GM18873 (cell line): ENCODE measurements at regions not wholly inside any gene's neighbourhood (a gene's known extent, or its start where the extent isn't known, plus 50 kb on each side); places are given as distances from the start of the nearest gene placed in this dataset.
A peak's percentile ranks its signal among the peaks of the same experiment; 100 is the strongest.

Experiments
- ATAC-seq: cut with Tn5 transposase; IDR thresholded peaks from one replicate; pipeline ENCODE4 v1.9.1; 2021; ENCODE audit warnings: mild to moderate bottlenecking, moderate library complexity, moderate number of reproducible peaks; ENCODE audit not compliant: unreplicated experiment, low FRiP score

- ATAC-seq: peak; percentile 83
These were observed 103.6 kb upstream of the BCOR start for GRCh38 chrX:40201329-40201885.

DNA sequence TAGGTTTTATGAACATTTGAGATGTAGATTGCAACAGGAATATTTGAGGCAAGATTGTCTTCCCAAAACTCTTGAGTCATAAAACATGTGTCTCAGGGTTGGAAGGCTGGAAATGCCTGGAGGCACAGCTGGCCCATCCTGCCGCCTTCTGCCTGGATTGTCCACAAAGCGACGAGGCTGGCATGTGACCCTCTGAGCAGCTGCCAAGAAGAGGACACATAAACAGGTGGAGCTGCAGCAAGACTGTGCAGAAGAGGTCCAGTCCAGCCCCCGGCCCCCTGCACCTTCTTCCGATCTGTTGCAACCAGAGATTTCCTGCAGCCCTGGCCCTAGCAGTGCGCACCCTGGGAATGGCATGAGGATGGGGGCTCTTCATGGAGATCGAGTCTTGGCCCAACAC, 101.9 kb upstream of the BCOR start:
- no peak for ATAC-seq

DNA sequence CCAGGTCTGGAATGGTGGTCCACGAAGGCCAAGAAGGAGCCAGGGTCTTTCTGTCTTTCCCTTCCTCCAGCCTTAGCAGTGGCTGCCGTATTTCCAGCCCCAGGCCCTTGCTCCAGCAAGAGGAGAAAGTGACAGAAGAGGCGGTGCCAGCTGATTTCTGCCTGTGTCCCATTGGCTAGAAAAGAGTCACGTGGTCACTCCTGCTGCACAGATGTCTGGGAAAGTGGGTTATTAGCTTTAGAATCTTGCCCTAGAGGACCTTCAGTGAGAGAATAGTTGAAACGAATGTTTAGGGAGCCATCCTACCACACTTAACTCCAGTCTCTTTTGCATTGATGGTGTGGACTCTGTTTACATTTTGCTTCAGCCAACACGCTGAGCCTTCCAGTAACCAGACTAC, 99.3 kb upstream of the BCOR start:
- ATAC-seq: no peak

- ATAC-seq: no peak
These were observed 97.6 kb upstream of the BCOR start for GRCh38 chrX:40195368-40195767.

- ATAC-seq: no peak
These were observed 94.4 kb upstream of the BCOR start for GRCh38 chrX:40192196-40192595.

DNA sequence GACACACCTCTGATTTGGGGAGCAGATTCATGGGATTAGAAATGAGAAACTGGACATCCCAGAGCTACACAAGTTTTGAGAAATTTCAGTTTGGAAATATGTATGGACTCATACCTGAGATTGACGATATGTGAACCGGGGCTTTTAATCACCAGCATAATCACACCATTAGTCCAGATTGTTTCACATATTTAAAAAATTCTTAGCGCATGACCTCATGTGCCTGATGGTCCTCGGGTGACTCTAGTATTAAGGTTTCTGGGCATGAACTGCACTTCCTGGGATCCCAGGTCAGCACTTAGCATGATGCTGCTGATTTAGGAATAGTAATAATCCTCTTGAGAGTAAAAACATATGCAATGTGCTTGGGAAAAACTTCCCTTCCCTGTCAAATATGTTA, 91.9 kb upstream of the BCOR start:
- ATAC-seq: no peak

DNA sequence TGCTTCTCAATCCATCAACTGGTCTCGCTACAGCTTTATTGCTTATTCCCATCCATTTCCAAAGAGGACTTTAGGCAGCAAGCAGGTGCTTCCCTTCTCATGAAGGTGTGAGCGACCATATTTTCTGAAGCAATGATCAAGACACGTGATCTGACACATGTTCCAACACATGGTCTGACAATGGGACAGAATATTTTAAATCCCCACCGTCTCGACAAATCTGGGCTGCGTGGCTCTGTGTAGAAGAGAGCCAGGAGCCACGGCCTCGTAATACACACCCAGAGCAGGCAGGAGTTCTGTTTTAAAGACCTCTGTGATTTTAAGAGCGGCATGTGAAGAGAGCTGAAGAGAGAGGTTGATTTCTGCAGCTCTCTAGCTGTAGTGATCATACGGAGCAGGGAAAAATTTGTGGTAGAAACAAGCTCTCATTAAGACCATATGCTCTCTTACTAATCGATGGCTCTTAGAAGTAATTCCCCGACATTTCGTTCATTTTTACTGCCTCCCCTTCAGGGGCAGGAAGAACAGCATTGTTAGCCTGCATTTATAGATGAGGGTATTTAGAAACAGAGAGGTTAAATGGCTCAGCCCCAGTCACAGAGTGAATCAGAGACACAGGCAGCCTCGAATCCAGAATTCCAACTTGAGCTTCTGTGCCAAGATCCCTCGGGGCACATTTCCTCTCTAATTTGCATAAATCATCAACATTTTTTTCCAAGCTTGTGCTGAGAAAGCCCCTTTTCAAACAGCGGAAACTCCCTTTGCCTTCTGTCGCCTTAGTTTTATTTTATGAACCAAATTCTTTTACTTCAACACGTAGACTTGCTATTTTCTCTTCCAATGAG, 91.0 kb upstream of the BCOR start:
- no peak for ATAC-seq

- ATAC-seq: no peak
These were observed 87.2 kb upstream of the BCOR start for GRCh38 chrX:40184968-40185367.

DNA sequence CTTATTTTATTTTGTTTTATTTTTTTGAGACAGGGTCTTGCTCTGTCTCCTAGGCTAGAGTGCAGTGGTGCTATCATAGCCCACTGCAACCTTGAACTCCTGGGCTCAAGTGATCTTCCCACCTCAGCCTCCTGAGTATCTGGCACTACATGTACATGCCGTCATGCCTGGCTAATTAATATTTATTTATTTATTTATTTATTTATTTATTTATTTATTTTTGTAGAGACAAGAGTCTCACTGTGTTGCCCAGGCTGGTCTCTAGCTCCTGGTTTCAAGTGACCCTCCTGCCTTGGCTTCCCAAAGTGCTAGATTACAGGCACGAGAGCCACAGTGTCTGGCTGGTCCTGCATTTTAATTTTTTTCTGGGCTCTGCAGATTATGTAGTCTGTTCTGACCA, 84.9 kb upstream of the BCOR start:
- ATAC-seq: no peak

DNA sequence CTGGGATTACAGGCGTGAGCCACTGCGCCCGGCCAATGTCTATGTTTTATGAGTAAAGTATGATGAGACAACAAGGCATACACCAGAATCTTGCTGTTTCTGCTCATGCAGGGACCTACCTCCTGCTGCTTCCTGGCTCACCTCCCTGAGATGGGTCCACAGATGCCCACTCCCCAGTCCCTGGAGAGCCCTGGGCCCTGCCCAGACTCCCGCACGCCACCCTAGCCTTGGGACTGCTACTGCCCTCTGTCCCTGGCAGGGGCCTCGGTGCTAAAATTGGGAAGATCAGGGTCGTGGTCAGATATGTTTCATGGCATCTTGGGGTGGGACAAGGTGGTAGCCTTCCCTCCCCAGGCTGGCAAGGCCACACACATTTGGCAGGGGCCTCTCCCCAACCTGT, 84.3 kb upstream of the BCOR start:
- ATAC-seq: no peak

GRCh38 chrX:40179283-40179682, 81.5 kb upstream of the BCOR start:
- ATAC-seq: no peak

- ATAC-seq: no peak
These were observed 80.4 kb upstream of the BCOR start for GRCh38 chrX:40177942-40178715.

DNA sequence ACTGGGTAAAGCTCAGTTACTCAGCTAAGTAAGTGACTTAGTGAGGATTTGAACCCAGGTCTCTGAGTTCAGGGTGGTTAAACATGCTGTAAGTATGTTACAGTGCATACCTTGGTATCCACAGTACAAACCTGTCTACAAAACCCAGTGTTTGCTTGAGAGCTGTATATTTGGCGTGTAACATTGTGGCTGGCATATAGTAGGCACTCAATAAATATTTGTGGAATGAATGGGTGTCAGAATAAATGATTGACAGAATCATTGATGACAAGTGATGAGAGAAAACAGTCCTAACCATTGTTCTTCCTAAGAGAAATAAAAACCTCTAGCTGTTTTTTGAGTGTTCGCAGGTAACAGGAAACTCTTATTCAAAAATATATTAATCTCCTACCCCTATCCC, 79.7 kb upstream of the BCOR start:
- ATAC-seq: no peak

GRCh38 chrX:40177117-40177430, 79.3 kb upstream of the BCOR start:
- no peak for ATAC-seq

- ATAC-seq: no peak
These were observed 78.8 kb upstream of the BCOR start for GRCh38 chrX:40176351-40177116.

DNA sequence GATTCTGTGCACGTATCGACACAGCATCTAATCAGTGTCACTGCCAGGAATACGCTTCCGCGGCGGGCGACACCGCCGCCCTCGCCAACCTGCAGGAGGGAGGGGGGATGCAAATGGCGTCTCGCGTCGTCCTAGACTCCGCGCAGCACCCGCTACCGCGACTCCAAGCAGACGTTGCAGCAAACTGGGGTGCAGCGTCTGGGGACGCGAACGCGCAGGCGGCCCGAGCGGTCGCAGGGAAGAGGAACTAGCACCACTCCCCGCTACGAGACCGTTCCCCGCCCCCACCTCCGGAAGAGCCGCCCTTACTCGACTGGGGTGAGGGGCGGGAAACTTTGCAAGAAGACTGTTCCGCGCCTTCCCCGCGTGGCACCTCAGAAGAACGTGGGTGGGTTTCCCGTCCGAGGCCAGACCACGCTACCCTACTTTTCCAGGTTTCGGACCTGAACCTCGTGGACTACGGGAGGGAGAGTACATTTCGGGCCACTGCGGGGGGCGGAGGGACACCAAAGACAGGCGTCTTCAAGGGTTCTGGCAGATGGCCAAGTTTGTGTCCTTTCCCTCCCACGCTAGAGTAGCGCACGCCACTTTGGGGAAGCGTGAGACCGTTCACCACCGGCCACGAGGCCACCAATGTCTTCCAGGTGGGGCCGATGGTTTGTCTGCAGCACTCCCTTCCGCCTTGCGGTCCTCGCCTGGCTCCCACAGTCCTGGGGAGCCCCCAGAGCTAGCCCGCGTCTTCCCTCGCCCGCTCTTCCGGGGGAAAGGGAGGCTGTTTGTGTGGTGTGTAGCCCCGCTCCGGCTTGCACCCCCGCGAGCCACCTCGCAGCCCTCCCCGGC, 78.0 kb upstream of the BCOR start:
- peak; percentile 31 for ATAC-seq

GRCh38 chrX:40174854-40175510, 77.2 kb upstream of the BCOR start:
- ATAC-seq: no peak

- no peak for ATAC-seq
These were observed 76.5 kb upstream of the BCOR start for GRCh38 chrX:40174001-40174853.
